HepG2 (cell line): ENCODE measurements at regions not wholly inside any gene's neighbourhood (a gene's known extent, or its start where the extent isn't known, plus 50 kb on each side); places are given as distances from the start of the nearest gene placed in this dataset.

ENCODE experiments used
- ATAC-seq: fragments of 200-7000 bp; cut with Tn5 transposase; 3 replicates; pipeline ENCODE4 v1.9.1; 2020; ENCODE audit warnings: mild to moderate bottlenecking, moderate library complexity
- BruUV-seq: library from RNA; stranded (reverse); fragments of 400-500 nt; replicated peaks from 2 replicates; lab custom pipeline; 2021; lab: Mats Ljungman, UMichigan
- CTCF ChIA-PET: fragments of 300-600 bp; formaldehyde crosslinking; extraction: SDS; loops from one replicate; lab custom pipeline; 2021; ENCODE audit warnings: low total read pairs, inconsistent platforms, low intra/inter-chr PET ratio; lab: Yijun Ruan, JAX
- POLR2A ChIA-PET: fragments of 350-600 bp; sonication (Branson Sonifier 250); formaldehyde crosslinking; loops from one replicate; lab custom pipeline; 2020; ENCODE audit warnings: antibody characterized with exemption, inconsistent platforms; lab: Yijun Ruan, JAX
- DNase-seq: peaks from one replicate; pipeline ENCODE4 v3.0.0-alpha.2; 2015; ENCODE audit warnings: low spot score
- FAIRE-seq: peaks from 3 replicates; lab custom pipeline; 2011; peaks lifted over from hg19 to GRCh38; lab: Jason Lieb, UNC
- H2AFZ ChIP-seq: one replicate; pipeline ENCODE4 v1.6.1; 2011; ENCODE audit warnings: low read length, inconsistent platforms
- H3K27ac ChIP-seq: fragments of 300-600 bp; 3 replicates; pipeline ENCODE4 v1.8.0; 2011; ENCODE audit warnings: mixed run types, mild to moderate bottlenecking, mixed read lengths, low read length, inconsistent platforms; ENCODE audit not compliant: insufficient read depth; ENCODE audit errors: extremely low read length
- H3K27me3 ChIP-seq, 2 experiments: fragments of 200-600 bp in 1 of 2; 2 replicates in 1 of 2; 3 replicates in 1 of 2; pipeline versions ENCODE4 v1.6.0 to v1.8.0; 2011; ENCODE audit warnings: low read length in 2 of 2, mild to moderate bottlenecking in 2 of 2, moderate library complexity in 2 of 2, inconsistent platforms in 1 of 2; ENCODE audit not compliant: insufficient read depth in 2 of 2, control insufficient read depth in 1 of 2
- H3K36me3 ChIP-seq, 2 experiments: fragments of 200-600 bp in 1 of 2; replicated peaks in 1 of 2; 2 replicates in 1 of 2; 3 replicates in 1 of 2; pipeline versions ENCODE4 v1.5.1 to v1.8.0; 2011; ENCODE audit warnings: low read length in 2 of 2, inconsistent platforms in 1 of 2; ENCODE audit not compliant: insufficient read depth in 2 of 2, control insufficient read depth in 1 of 2
- H3K4me1 ChIP-seq: 2 replicates; pipeline ENCODE4 v1.5.1; 2012; ENCODE audit warnings: low read length, inconsistent platforms; ENCODE audit not compliant: insufficient read depth
- H3K4me2 ChIP-seq: 2 replicates; pipeline ENCODE4 v1.6.0; 2011; ENCODE audit warnings: low read depth, low read length, inconsistent platforms
- H3K4me3 ChIP-seq, 3 experiments: fragments of 200-600 bp in 1 of 3; sonication (generic), shearing (Covaris generic) in 1 of 3; replicated peaks in 1 of 3; 2 replicates each; pipeline ENCODE4 v1.5.1; 2011 to 2016; ENCODE audit warnings: low read length in 3 of 3, inconsistent platforms in 2 of 3, low read depth in 2 of 3, mild to moderate bottlenecking in 2 of 3, control low read depth in 1 of 3, mixed read lengths in 1 of 3; ENCODE audit not compliant: insufficient read depth in 1 of 3
- H3K79me2 ChIP-seq: one replicate; pipeline ENCODE4 v1.6.1; 2011; ENCODE audit warnings: low read length, inconsistent platforms; ENCODE audit not compliant: insufficient read depth
- H3K9ac ChIP-seq: 2 replicates; pipeline ENCODE4 v1.6.0; 2011; ENCODE audit warnings: mild to moderate bottlenecking, low read depth, low read length, inconsistent platforms; ENCODE audit not compliant: insufficient read depth
- H3K9me3 ChIP-seq: 2 replicates; pipeline ENCODE4 v1.5.1; 2012; ENCODE audit warnings: mild to moderate bottlenecking, low read length
- H4K20me1 ChIP-seq: 2 replicates; pipeline ENCODE4 v1.6.0; 2011; ENCODE audit warnings: inconsistent platforms, mild to moderate bottlenecking, low read length, moderate library complexity; ENCODE audit not compliant: insufficient read depth
- AKNA ChIP-seq: sonication (generic); formaldehyde crosslinking; IDR thresholded peaks from 2 replicates; pipeline ENCODE4 v1.4.0; 2020; ENCODE audit warnings: missing genetic modification reagents, borderline replicate concordance
- ATRX ChIP-seq: sonication (generic); formaldehyde crosslinking; IDR thresholded peaks from 2 replicates; pipeline ENCODE4 v1.4.0; 2020; ENCODE audit warnings: missing genetic modification reagents, borderline replicate concordance
- CEBPG ChIP-seq: IDR thresholded peaks from 2 replicates; pipeline ENCODE4 v1.6.1; 2016
- ETS1 ChIP-seq: sonication (generic); formaldehyde crosslinking; IDR thresholded peaks from 2 replicates; pipeline ENCODE4 v1.4.0; 2020; ENCODE audit warnings: missing genetic modification reagents
- NFRKB ChIP-seq: fragments of 450-650 bp; IDR thresholded peaks from 2 replicates; pipeline ENCODE4 v1.6.1; 2017
- SOX6 ChIP-seq, 2 experiments: fragments of 450-650 bp in 1 of 2; sonication (generic) in 1 of 2; formaldehyde crosslinking in 1 of 2; IDR thresholded peaks; 2 replicates each; pipeline versions ENCODE4 v1.4.0 to v1.6.1; 2017 to 2020; ENCODE audit warnings: antibody characterized with exemption in 1 of 2, mild to moderate bottlenecking in 1 of 2, missing genetic modification reagents in 1 of 2
- STAT6 ChIP-seq: sonication (generic); formaldehyde crosslinking; IDR thresholded peaks from 2 replicates; pipeline ENCODE4 v1.4.0; 2020; ENCODE audit warnings: missing genetic modification reagents, mild to moderate bottlenecking, borderline replicate concordance
- ZNF256 ChIP-seq: sonication (generic); formaldehyde crosslinking; conservative IDR thresholded peaks from 2 replicates; pipeline ENCODE4 v1.4.0; 2020; ENCODE audit warnings: missing genetic modification reagents
- ZNF468 ChIP-seq: sonication (generic); formaldehyde crosslinking; IDR thresholded peaks from 2 replicates; pipeline ENCODE4 v1.8.0; 2022; ENCODE audit warnings: mild to moderate bottlenecking, moderate library complexity, missing genetic modification reagents
- ZNF546 ChIP-seq: sonication (generic); formaldehyde crosslinking; conservative IDR thresholded peaks from 2 replicates; pipeline ENCODE4 v1.8.1; 2023; ENCODE audit warnings: mild to moderate bottlenecking, missing genetic modification reagents
- ZNF589 ChIP-seq: sonication (generic); formaldehyde crosslinking; conservative IDR thresholded peaks from 2 replicates; pipeline ENCODE4 v1.8.0; 2022; ENCODE audit warnings: mild to moderate bottlenecking, moderate library complexity, missing genetic modification reagents
- ZNF629 ChIP-seq: sonication (generic); formaldehyde crosslinking; conservative IDR thresholded peaks from 2 replicates; pipeline ENCODE4 v1.5.0; 2020; ENCODE audit warnings: missing genetic modification reagents
- ZNF720 ChIP-seq: sonication (generic); formaldehyde crosslinking; IDR thresholded peaks from 2 replicates; pipeline ENCODE4 v1.4.0; 2020; ENCODE audit warnings: missing genetic modification reagents
- WGBS: methylation state at CpG from one replicate; pipeline ENCODE4 v1.1.6; 2017; ENCODE audit warnings: low lambda C conversion rate; 5-methylcytosine and 5-hydroxymethylcytosine counted together
- in situ Hi-C: cut with HindIII; loops from 2 replicates; pipeline ENCODE4 v1.10.0; 2017; ENCODE audit warnings: low pct_unique_long_range_greater_than_20kb; ENCODE audit not compliant: extremely low pct_ligation_motif_present
- intact Hi-C: fragments of 100-400 bp; cut with micrococcal nuclease; formaldehyde crosslinking; loops from one replicate; pipeline ENCODE4 v1.10.0; 2022; ENCODE audit not compliant: unreplicated experiment

- H4K20me1 ChIP-seq, result peaks cover 7% of the 10 kb centered on the region; the same call in 1 of the 2 replicates
- H3K79me2 ChIP-seq, result no peaks in the 10 kb centered on the region
- BruUV-seq, result no TSS peak
- no peak overlapping the region for H3K4me3 ChIP-seq
- H3K9me3 ChIP-seq, result no peaks in the 10 kb centered on the region
- H3K27me3 ChIP-seq, result no peaks in the 10 kb centered on the region; a peak in 1 of 5 replicates
- peaks cover 11 to 27% of the 10 kb centered on the region in 2 experiments for H3K36me3 ChIP-seq
- no peak overlapping the region for H3K9ac ChIP-seq
- CTCF ChIA-PET, result no interaction called here
- H3K27ac ChIP-seq, result no peak overlapping the region
- POLR2A ChIA-PET, result no interaction called here
- TF ChIP-seq ETS1 (CRISPR knock-in tag), result no peak
- no peak for TF ChIP-seq ZNF629 (CRISPR knock-in tag)
- TF ChIP-seq ATRX (CRISPR knock-in tag), result no peak
- TF ChIP-seq ZNF720 (CRISPR knock-in tag), result no peak
- TF ChIP-seq ZNF546 (CRISPR knock-in tag), result no peak
- no peak for TF ChIP-seq NFRKB
- TF ChIP-seq ZNF468, result no peak
- TF ChIP-seq CEBPG (CRISPR knock-in tag), result no peak
- no peak for TF ChIP-seq SOX6 (IDR thresholded peaks at IDR 0.05)
- no peak for TF ChIP-seq SOX6 (CRISPR knock-in tag; IDR thresholded peaks at IDR 0.05)
- no peak for TF ChIP-seq STAT6 (CRISPR knock-in tag)
- TF ChIP-seq ZNF589, result no peak
- TF ChIP-seq ZNF256 (CRISPR knock-in tag), result no peak
- no peak for TF ChIP-seq AKNA
- H3K4me1 ChIP-seq, result no peaks in the 10 kb centered on the region
- no peak overlapping the region for H2AFZ ChIP-seq
- intact Hi-C loops, result no loop called here
- in situ Hi-C loops, result no loop called here
- ATAC-seq (no peak), FAIRE-seq (no peak), DNase-seq (no peak)
- WGBS, result 84% methylated on average over 4 of the region's 10 CpGs
- H3K4me2 ChIP-seq, result no peak overlapping the region
Observed at GRCh38 chr12:124488520-124488919, 78.9 kb downstream of the NCOR2 start.
